ENCODE measurements at regions not wholly inside any gene's neighbourhood (a gene's known extent, or its start where the extent isn't known, plus 50 kb on each side); places are given as distances from the start of the nearest gene placed in this dataset.
"Not testable (repeated sequence)": the region's sequence is repeated elsewhere in the genome, so short reads cannot be mapped to it uniquely, and the experiment has no call there.

DNA sequence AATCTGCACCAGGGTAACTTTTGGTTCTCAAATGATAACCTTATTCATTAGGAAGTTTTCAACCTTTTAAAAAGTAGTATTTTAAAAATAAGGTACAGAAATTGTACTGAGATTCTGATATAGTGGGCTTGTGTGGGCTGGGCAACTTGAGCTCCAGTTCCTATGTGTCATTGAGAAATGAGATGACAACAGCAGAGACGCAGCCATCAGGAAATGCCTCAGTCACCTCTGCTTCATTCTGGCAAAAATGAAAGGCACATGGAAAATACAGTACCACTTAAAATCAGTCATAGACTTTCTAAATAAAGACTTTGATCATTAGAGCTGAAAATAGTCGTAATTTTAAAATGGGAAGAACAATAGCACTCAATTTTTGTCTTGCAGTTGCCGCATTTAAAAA, 480.2 kb downstream of the PLK2 start:
- no peak for DNase-seq (ENCODE audit: low read depth)
- no peak overlapping the region for H3K4me3 ChIP-seq (ENCODE audit: low read length)
- TF ChIP-seq, protein P1, sequence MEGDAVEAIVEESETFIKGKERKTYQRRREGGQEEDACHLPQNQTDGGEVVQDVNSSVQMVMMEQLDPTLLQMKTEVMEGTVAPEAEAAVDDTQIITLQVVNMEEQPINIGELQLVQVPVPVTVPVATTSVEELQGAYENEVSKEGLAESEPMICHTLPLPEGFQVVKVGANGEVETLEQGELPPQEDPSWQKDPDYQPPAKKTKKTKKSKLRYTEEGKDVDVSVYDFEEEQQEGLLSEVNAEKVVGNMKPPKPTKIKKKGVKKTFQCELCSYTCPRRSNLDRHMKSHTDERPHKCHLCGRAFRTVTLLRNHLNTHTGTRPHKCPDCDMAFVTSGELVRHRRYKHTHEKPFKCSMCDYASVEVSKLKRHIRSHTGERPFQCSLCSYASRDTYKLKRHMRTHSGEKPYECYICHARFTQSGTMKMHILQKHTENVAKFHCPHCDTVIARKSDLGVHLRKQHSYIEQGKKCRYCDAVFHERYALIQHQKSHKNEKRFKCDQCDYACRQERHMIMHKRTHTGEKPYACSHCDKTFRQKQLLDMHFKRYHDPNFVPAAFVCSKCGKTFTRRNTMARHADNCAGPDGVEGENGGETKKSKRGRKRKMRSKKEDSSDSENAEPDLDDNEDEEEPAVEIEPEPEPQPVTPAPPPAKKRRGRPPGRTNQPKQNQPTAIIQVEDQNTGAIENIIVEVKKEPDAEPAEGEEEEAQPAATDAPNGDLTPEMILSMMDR (conservative IDR thresholded peaks at IDR 0.05; ENCODE audit: low read depth, low read length) = no peak

DNA sequence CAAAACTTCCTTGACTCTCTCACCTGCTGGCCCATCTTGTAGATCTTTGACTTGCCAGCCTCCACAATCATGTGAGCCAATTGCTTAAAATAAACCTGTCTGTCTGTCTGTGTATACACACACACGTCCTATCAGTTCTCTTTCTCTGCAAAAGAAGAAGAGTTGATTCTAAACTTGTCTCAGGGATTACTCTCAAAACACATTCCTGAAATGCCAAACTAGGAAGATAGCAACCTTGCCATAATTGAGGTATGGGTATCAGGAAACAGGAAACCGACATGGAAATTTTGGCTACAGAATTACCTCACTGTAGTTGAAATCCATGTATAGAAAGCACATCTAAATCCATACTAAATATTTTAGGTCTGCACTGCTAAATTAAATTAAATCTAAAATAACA, 483.4 kb downstream of the PLK2 start:
- H3K4me3 ChIP-seq (ENCODE audit: low read length) = no peak overlapping the region
- no peak for DNase-seq (ENCODE audit: low read depth)
- TF ChIP-seq, protein P1 (conservative IDR thresholded peaks at IDR 0.05; ENCODE audit: low read depth, low read length) = no peak

DNA sequence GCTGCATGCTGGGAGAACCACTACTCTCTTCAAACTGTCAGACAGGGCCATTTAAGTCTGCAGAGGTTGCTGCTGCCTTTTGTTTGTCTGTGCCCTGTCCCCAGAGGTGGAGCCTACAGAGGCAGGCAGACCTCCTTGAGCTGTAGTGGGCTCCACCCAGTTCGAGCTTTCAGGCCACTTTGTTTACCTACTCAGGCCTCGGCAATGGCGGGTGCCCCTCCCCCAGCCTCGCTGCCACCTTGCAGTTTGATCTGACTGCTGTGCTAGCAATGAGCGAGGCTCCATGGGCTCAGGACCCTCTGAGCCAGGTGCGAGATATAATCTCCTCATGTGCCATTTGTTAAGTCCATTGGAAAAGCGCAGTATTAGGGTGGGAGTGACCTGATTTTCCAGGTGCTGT, 487.8 kb downstream of the PLK2 start:
- not testable (repeated sequence) for H3K4me3 ChIP-seq (ENCODE audit: low read length); DNase-seq (ENCODE audit: low read depth)

DNA sequence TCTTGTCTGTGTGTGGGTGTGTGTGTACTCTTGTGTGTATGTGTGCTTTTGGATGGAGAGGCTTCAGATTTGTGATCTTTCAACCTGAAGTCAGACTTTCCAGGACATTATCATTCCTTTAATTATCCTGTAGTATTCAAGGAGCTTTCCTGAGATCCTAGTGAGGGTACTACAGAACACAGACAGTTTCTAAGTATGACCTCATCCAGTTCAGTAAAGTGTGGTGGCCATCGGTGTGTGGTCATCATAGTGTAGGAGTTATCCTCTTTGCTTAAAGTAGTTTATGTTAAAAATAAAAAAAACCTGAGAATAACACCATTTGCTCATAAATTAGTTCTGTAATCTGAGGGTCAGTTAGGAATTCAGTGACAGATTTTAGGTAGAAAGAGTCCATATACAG, 478.0 kb upstream of the ACTBL2 start:
- no peak overlapping the region for H3K4me3 ChIP-seq (ENCODE audit: low read length)
- TF ChIP-seq, protein P1 (conservative IDR thresholded peaks at IDR 0.05; ENCODE audit: low read depth, low read length) = no peak

DNA sequence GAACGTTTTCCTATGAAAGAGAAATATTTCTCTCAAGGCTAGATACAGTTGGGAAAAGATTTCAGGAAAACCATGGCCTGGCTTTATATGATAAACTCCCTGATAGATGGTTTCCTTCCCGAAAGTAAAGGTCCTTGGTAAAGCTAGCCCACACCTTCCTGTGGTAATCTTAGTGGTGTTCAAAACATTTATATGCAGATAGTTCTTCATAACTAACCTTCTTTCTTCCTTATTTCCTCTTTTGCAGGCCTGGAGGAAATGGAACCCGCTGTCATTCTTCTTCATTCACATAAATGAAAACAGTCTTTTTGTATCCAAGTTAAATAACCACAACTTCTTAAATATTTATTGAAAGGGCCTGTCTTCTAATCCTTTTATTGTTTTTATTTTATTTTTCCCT, 474.0 kb upstream of the ACTBL2 start:
- TF ChIP-seq, protein P1 (conservative IDR thresholded peaks at IDR 0.05; ENCODE audit: low read depth, low read length) = no peak
- H3K4me3 ChIP-seq (ENCODE audit: low read length) = no peak overlapping the region
- no peak for DNase-seq (ENCODE audit: low read depth)

More for the DNA sequence above, 478.0 kb upstream of the ACTBL2 start:
- DNase-seq (ENCODE audit: low read depth) = no peak

DNA sequence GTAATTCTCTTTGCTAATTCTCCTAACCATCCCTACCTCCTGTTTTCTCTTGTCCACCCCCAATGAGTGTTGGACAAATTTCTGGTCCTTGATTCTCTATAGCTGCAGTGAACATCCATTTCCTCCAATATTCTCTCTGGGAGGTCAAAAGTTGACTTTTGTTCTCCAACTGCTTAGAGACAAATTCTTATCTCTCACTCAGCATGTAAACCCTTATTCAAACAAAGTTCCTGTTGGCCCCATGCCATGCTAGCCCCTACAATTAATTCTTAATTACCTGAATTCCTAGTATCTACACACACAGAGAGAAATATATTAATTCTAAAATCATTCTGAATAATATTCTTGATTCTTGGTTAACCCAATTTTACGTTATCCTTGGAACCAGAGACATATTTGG, 472.9 kb upstream of the ACTBL2 start:
- no peak for DNase-seq (ENCODE audit: low read depth)
- TF ChIP-seq, protein P1 (conservative IDR thresholded peaks at IDR 0.05; ENCODE audit: low read depth, low read length) = no peak
- no peak overlapping the region for H3K4me3 ChIP-seq (ENCODE audit: low read length)

DNA sequence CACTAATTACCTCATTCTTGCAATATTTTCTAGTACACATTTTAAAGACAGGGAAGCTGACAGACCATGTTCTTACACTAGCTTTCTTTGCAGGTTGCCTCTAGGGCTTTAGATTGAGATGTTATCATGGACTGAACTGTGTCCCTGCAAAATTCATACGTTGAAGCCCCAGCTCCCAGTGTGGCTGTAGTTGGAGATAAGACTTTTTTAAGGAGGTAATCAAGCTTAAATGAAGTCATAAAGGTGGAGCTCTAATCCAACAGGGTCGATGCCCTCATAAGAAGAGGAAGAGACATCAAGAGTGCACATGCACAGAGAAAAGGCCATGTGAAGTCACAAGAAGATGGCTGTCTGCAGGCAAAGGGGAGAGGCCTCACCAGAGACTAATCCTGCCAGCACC, 471.2 kb upstream of the ACTBL2 start:
- TF ChIP-seq, protein P1 (conservative IDR thresholded peaks at IDR 0.05; ENCODE audit: low read depth, low read length) = no peak
- DNase-seq (ENCODE audit: low read depth) = no peak
- H3K4me3 ChIP-seq (ENCODE audit: low read length) = no peak overlapping the region

Data from retinal pigment epithelial cell (primary cell).